Calu3 (cell line): ENCODE measurements at regions not wholly inside any gene's neighbourhood (a gene's known extent, or its start where the extent isn't known, plus 50 kb on each side); places are given as distances from the start of the nearest gene placed in this dataset.

Experiments used
- BruUV-seq: library from RNA; stranded (reverse); fragments of 400-500 nt; replicated peaks from 2 replicates; lab custom pipeline; 2021; lab: Mats Ljungman, UMichigan
- CTCF ChIA-PET: fragments of 300-600 bp; sonication (Branson Sonifier 250); formaldehyde crosslinking; loops from one replicate; lab custom pipeline; 2022; ENCODE audit warnings: antibody characterized with exemption; lab: Charles Lee
- DNase-seq: peaks from one replicate; pipeline ENCODE4 v3.0.0; 2022
- H3K27ac Mint-ChIP-seq: one replicate; pipeline ENCODE4 v1.8.0; 2022; ENCODE audit warnings: mixed read lengths; ENCODE audit not compliant: unreplicated experiment
- H3K27me3 Mint-ChIP-seq: one replicate; pipeline ENCODE4 v1.8.0; 2022; ENCODE audit warnings: mixed read lengths; ENCODE audit not compliant: unreplicated experiment
- H3K36me3 Mint-ChIP-seq: one replicate; pipeline ENCODE4 v1.8.0; 2022; ENCODE audit warnings: mild to moderate bottlenecking, moderate library complexity, mixed read lengths; ENCODE audit not compliant: insufficient read depth, unreplicated experiment
- H3K4me1 Mint-ChIP-seq: one replicate; pipeline ENCODE4 v1.8.0; 2022; ENCODE audit warnings: mild to moderate bottlenecking, low read depth, mixed read lengths; ENCODE audit not compliant: unreplicated experiment
- H3K4me3 Mint-ChIP-seq: one replicate; pipeline ENCODE4 v1.8.0; 2022; ENCODE audit warnings: mild to moderate bottlenecking, low read depth, moderate library complexity, mixed read lengths; ENCODE audit not compliant: unreplicated experiment
- H3K9me3 Mint-ChIP-seq: one replicate; pipeline ENCODE4 v1.8.0; 2022; ENCODE audit warnings: low read depth, mixed read lengths; ENCODE audit not compliant: unreplicated experiment
- CTCF ChIP-seq: fragments of 200-600 bp; IDR thresholded peaks from one replicate; pipeline ENCODE4 v1.8.0; 2022; ENCODE audit warnings: antibody characterized with exemption; ENCODE audit not compliant: unreplicated experiment
- intact Hi-C: fragments of 100-400 bp; cut with micrococcal nuclease; formaldehyde crosslinking; loops from one replicate; pipeline ENCODE4 v1.10.0; 2022; ENCODE audit not compliant: unreplicated experiment

DNA sequence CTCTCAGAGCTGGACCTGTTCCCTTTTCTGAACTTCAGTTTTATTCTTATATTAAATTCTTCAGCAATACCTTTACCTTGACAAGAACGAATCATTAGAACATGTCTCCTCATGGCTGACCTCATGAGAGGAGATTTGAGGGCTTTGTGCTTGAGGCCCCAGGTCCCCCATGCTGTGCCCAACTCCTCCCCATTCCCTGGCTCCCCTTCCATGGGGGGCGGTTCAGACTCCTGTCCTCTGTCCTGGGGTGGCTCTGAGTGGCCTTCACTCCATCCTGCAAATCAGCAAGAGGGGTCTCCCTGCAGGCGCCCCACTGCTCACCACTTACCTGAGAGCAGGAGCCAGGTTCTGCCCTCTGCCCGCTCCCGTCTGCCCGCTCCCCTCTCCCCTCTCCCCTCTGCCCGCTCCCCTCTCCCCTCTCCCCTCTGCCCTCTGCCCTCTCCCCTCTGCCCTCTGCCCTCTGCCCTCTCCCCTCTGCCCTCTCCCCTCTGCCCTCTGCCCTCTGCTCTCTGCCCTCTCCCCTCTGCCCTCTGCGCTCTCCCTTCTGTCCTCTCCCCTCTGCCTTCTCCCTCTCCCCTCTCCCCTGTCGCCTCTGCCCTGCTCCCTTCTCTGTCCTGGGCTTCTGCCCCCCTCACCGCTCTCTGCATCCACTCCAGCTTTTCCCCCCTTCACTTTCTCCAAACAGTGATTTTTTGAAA is 98.7 kb upstream of the ALKAL2 start:
- H3K4me3 Mint-ChIP-seq, result no peak overlapping the region
- no TSS peak for BruUV-seq
- H3K27me3 Mint-ChIP-seq, result no peaks in the 10 kb centered on the region

DNA sequence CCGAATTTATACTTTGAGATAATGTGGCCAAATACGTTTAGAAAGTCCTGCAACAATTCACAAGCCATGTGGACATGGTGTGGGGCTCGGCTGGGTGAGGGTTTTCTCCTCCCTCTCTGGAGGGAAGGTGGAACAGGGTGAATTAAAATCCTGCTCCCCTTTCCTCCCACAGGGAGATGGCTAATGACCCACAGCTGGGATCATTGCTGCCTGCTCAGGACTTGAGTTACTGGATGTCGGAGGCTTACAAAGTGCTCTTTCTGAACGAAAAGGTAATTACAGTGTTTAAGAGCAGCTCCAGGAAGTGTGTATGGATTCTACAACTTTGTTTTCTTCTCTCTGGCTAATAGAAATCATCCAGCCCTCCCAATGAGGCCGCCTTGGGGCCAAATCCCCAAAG is 97.9 kb upstream of the ALKAL2 start:
- no TSS peak for BruUV-seq
- Mint-ChIP-seq H3K4me1 (peaks cover 7% of the 10 kb centered on the region), H3K36me3 (no peaks in the 10 kb centered on the region), H3K27ac (no peak overlapping the region), H3K9me3 (no peaks in the 10 kb centered on the region), H3K4me3 (no peak overlapping the region), H3K27me3 (no peaks in the 10 kb centered on the region)
- DNase-seq, result no peak
- no peak for TF ChIP-seq CTCF
- intact Hi-C loops, result no loop called here
- CTCF ChIA-PET, result no interaction called here

More for the DNA sequence above, 98.7 kb upstream of the ALKAL2 start:
- Mint-ChIP-seq H3K4me1 (peaks cover 7% of the 10 kb centered on the region), H3K9me3 (no peaks in the 10 kb centered on the region), H3K36me3 (no peaks in the 10 kb centered on the region), H3K27ac (no peak overlapping the region)
- no peak for TF ChIP-seq CTCF
- CTCF ChIA-PET, result no interaction called here
- intact Hi-C loops, result no loop called here
- DNase-seq, result no peak

DNA sequence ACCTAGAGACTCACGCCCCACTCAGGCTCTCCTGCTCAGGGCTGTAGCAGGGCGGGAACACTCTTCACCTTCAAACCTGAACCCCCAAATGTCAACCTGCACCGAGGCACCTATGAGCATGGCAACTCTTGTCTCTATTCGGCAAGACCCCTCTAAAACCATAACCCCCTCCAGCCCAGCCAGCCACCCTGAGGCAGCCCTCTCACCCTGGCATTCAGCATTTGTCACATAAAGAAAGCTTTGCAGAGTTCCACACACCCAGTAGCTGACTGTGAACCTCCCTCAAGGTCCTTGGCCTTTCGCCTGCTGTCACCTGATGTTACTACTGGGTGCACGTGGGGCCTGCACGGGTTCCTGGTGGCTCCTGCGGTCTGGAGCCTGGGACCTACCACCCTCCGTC is 97.2 kb upstream of the ALKAL2 start:
- intact Hi-C loops, result no loop called here
- no peak for DNase-seq
- no peak for TF ChIP-seq CTCF
- H3K36me3 Mint-ChIP-seq, result no peaks in the 10 kb centered on the region
- H3K27me3 Mint-ChIP-seq, result no peaks in the 10 kb centered on the region
- CTCF ChIA-PET, result interaction anchor here (0.7 kb wide), 1 partner anchor 33 kb away, joined by 4 read pairs; no protein-coding TSS in a partner anchor
- H3K4me1 Mint-ChIP-seq, result peaks cover 7% of the 10 kb centered on the region
- no peak overlapping the region for H3K27ac Mint-ChIP-seq
- H3K9me3 Mint-ChIP-seq, result no peaks in the 10 kb centered on the region
- no TSS peak for BruUV-seq
- no peak overlapping the region for H3K4me3 Mint-ChIP-seq

GRCh38 chr2:383888-384287 is 96.0 kb upstream of the ALKAL2 start:
- peaks cover 2% of the 10 kb centered on the region for H3K9me3 Mint-ChIP-seq
- TF ChIP-seq CTCF, result no peak
- H3K4me3 Mint-ChIP-seq, result peak overlapping the region; percentile 43
- H3K27me3 Mint-ChIP-seq, result no peaks in the 10 kb centered on the region
- CTCF ChIA-PET, result no interaction called here
- no peaks in the 10 kb centered on the region for H3K36me3 Mint-ChIP-seq
- intact Hi-C loops, result no loop called here
- H3K4me1 Mint-ChIP-seq, result peaks cover 7% of the 10 kb centered on the region
- no peak overlapping the region for H3K27ac Mint-ChIP-seq
- DNase-seq, result peak; percentile 69
- BruUV-seq, result no TSS peak
